HG03521 (cell line): ENCODE measurements at regions not wholly inside any gene's neighbourhood (a gene's known extent, or its start where the extent isn't known, plus 50 kb on each side); places are given as distances from the start of the nearest gene placed in this dataset.

Experiments
- ATAC-seq: cut with Tn5 transposase; IDR thresholded peaks from one replicate; pipeline ENCODE4 v1.9.1; 2021; ENCODE audit warnings: mild to moderate bottlenecking, moderate library complexity; ENCODE audit not compliant: unreplicated experiment

GRCh38 chr14:65928995-65929394, 516.5 kb downstream of the FUT8 start:
- ATAC-seq: no peak

- no peak for ATAC-seq
Measured at GRCh38 chr14:65933400-65934069, 521.0 kb downstream of the FUT8 start.

- ATAC-seq: no peak
Measured at GRCh38 chr14:65934070-65934435, 521.5 kb downstream of the FUT8 start.

- ATAC-seq: no peak
Measured at GRCh38 chr14:65936342-65936975, 523.9 kb downstream of the FUT8 start.

DNA sequence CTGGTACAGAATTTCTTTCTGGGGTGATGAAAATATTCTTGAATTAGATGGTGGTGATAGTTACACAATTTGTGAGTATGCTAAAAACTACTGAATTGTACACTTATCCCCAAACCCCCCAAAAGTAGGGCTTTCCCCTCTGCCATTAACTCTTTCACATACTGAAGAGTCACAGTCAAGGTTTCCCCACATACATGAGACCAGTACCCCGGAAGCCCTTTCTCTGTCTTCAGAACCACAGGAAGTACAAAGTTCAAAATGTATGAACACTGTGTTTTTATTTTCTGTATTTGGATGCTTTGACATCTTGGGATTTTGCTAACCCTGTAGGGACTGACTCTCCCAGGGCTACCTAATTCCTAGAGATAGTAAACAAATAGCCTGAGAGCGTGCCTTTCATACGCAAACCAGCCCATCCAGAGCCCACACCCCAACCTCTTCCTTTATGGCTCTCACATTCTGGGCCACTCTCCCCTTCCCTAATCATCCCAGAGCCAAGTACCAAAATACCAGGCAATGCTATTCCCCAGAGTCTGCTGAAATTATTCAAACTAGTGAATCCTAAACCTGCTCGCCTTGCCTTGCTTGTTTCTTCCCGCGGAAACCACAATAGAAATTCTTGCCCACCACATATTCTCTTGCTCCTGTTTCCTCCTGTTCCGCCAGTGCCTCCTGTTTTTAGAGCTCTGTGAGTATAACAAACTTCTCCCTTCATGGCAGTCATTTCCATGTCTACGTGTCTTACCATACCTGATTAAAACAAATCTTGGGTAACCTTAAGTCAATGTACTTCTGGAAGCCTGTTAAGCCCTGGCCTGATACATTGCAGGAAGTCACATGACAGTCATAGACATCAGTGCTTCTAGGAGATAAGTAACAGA, 524.8 kb downstream of the FUT8 start:
- no peak for ATAC-seq

GRCh38 chr14:65937960-65938316, 525.4 kb downstream of the FUT8 start:
- no peak for ATAC-seq

DNA sequence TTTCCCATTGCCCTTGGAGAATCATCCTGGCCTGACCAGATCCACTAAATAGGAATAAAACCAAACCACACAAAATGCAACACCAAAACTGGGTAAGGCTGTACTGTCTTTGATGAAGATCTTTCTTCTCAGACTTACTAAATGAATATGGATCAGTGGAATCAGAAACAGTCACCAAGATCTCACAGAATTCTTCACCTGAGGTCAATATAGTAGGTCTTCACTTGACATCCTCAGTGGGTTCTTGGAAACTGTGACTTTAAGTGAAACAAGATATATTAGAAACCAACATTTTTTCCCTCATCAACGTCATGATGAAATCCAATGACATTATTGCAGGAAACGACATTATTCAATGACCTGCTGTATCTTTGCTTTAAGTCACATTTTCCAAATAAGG, 526.2 kb downstream of the FUT8 start:
- no peak for ATAC-seq

- ATAC-seq: no peak
Measured at GRCh38 chr14:65939184-65939583, 526.7 kb downstream of the FUT8 start.

DNA sequence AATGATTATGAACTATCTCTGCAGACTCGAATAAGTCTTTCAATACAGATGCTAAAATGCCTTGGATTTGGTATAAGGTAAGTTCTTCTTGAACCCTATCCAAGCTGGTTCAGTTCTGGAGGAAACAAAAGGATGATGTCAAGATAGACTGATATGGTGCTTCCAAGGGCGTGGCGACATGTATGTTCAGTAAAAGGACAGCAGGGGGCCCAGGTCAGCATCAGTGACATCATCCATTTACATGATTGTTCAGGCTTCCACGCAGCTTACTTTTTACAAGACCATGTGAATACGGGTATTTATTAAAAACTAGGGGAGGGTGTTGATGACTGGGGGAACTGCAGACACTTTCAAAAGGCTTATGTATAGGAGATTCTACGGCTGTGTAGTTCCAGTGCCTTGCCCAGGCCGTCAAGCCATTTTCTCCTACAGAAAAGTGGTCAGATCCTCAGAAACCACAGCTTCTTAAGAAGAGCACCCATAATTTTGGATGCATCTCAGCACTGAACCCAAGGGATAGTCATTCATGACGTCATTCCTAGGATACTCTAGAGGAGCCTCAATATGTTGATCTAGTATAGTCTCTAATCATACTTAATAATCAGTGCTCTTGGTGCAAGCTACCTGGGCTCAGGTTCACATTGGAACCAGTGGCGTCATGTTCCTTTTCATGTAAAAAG, 527.7 kb downstream of the FUT8 start:
- no peak for ATAC-seq

- no peak for ATAC-seq
Measured at GRCh38 chr14:65941091-65941490, 528.6 kb downstream of the FUT8 start.

DNA sequence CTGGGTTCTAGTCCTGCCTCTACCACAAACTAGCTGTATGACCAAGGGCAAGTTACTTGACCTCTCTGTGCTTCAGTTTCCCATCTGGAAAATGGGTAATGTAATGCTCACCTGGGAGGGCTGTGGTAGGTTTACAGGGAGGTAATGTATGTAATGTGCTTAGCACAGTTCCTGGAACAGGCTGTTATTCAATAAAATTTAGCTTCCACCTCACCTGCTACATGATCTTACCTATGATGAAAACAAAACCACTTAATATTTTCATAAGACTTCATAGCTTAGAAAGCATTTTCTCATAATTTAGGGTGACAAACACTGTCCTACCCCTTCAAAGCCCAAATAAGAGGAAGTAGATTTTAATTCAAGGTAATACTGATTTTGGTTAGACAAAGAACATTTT, 530.6 kb downstream of the FUT8 start:
- ATAC-seq: no peak

DNA sequence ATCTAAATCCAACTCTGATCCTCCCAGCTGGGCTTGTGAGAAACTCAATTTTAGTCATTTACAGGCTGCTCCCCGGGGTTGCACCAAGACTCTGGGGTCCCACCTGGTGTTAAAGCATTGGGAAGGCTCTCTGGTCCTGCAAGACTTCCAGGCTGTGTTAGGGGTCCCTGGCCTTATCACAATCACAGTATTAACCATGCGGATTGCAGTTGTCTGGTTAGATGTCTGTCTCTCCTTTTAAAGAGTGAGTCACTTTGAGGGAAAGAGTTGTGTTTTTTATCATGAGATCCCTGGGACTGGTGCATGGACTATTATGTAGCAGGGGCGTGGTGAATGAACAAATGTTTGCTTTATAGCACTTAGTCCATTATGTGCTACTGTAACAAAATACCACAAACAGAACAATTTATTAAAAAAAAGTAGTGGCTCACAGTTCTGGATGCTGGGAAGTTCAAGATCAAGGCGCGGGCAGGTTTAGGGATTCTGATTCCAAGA, 531.4 kb downstream of the FUT8 start:
- ATAC-seq: no peak

DNA sequence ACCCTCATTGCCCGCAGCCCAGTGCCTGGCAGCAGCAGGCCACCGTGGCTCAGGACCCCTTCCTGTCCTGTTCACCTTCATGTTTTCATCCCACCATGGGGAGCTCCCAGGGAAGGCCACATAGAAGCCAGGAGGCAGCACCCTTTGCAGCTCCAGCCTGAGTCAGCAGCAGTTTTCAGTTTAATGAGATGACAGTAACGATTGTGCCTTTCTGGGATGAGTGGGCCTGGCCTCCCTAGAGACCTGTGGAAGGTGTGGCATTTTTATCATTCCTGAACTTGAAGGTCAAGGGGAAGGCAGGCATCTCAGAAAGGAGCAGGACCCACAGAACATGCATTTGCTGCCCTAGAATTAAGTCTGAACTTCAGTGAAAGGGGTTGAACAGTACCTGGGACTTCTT, 532.8 kb downstream of the FUT8 start:
- ATAC-seq: no peak

- no peak for ATAC-seq
Measured at GRCh38 chr14:65946494-65946893, 534.0 kb downstream of the FUT8 start.

GRCh38 chr14:65948302-65948701, 535.8 kb downstream of the FUT8 start:
- ATAC-seq: no peak

DNA sequence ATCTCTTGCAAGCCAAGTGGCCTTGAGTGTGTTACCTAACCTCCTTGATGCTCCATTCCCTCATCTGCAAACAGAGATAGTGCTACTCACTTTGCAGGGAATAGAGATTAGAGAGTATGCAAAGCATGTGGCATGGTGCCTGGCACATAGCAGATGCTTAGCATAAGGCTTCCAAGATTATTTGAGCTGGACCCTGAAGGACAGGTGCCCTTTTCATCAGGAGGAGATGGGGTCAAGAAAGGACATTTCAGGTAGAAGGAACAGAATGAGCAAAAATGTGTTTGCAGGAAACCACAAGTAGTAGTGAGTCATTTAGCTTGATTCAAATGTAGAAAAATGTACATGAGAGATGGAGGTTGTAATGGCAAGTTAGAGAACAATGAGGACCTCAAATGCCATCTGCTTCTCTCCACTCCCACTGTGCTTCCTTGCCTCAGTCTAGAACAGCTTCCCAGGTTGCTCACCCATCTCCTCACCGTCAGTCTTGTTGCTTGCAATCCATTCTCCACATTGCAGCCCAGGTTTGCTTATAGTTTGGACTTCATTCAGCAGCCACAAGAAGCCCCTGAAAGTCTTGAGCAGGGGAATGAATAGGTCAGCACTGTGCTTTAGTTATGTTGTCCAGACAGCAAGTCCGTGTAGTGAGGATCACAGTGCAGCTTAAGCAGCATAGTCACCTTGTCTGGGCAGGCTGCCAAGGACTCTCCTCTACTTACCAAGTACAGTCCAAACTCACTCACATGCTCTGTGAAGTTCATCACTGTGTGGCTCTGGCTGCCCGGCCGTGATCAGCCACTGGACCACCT, 536.3 kb upstream of the CCDC196 start:
- no peak for ATAC-seq

DNA sequence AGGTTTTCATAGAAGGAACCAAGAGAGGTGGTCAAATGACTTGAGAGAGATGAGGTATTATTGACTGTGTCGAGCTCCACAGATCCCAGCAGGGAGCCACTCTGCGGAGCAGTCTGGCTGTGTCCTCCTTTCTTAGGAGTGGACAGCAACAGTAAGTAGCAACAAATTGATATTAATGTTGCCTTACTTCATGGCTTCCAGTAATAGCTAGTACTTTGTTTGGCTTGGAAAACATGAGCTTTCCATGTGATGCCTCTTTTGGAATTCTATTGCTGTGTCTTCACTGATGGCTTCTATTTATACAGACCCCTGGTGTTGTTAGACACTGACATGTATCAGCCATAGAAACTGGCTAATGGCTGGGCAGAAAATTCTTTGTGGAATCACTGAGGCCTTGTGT, 531.2 kb upstream of the CCDC196 start:
- no peak for ATAC-seq

- no peak for ATAC-seq
Measured at GRCh38 chr14:65957631-65958205, 528.5 kb upstream of the CCDC196 start.

GRCh38 chr14:65958664-65959562, 527.3 kb upstream of the CCDC196 start:
- no peak for ATAC-seq
